Thyroid gland (tissue), 4 donors: ENCODE measurements at regions not wholly inside any gene's neighbourhood (a gene's known extent, or its start where the extent isn't known, plus 50 kb on each side); places are given as distances from the start of the nearest gene placed in this dataset.
"Not testable (repeated sequence)": the region's sequence is repeated elsewhere in the genome, so short reads cannot be mapped to it uniquely, and the experiment has no call there.

Experiments
- DNase-seq, 2 donors: peaks; one replicate each; pipeline ENCODE4 v3.0.0-alpha.2; 2019
- H3K27ac ChIP-seq, 3 donors: fragments of 200-600 bp; sonication (generic); 1 replicate in 2 of 3; 2 replicates in 1 of 3; pipeline ENCODE4 v1.5.1; 2016 to 2019; ENCODE audit warnings: mild to moderate bottlenecking in 1 of 3, moderate library complexity in 1 of 3
- H3K27me3 ChIP-seq: fragments of 200-600 bp; sonication (generic); one replicate; pipeline ENCODE4 v1.5.1; 2019
- H3K36me3 ChIP-seq, 2 donors: fragments of 200-600 bp; sonication (generic); one replicate each; pipeline ENCODE4 v1.5.1; 2016 to 2019
- H3K4me1 ChIP-seq, 2 donors: fragments of 200-600 bp; sonication (generic); one replicate each; pipeline ENCODE4 v1.5.1; 2017 to 2019
- H3K4me3 ChIP-seq, 3 donors: fragments of 200-600 bp; sonication (generic); replicated peaks in 1 of 3; 1 replicate in 2 of 3; 2 replicates in 1 of 3; pipeline ENCODE4 v1.5.1; 2016; ENCODE audit warnings: mild to moderate bottlenecking in 1 of 3
- H3K9me3 ChIP-seq: fragments of 200-600 bp; sonication (generic); one replicate; pipeline ENCODE4 v1.5.1; 2017
- WGBS, 2 donors: methylation state at CpG; one replicate each; pipeline ENCODE4 v1.1.5; 2017; 5-methylcytosine and 5-hydroxymethylcytosine counted together
- intact Hi-C: fragments of 100-400 bp; cut with DNase I; formaldehyde crosslinking; loops from one replicate; pipeline ENCODE4 v1.15.1; 2023

- intact Hi-C loops, H3K27ac ChIP-seq, H3K27me3 ChIP-seq, H3K36me3 ChIP-seq, H3K4me1 ChIP-seq, H3K4me3 ChIP-seq, H3K9me3 ChIP-seq, DNase-seq: not testable (repeated sequence)
- 89 to 92% methylated on average over 20 to 21 of the region's 25 CpGs for WGBS, 2 donors
These were observed 905.9 kb downstream of the SPATA31A6 start for GRCh38 chr9:43089337-43089736.

- H3K4me1 ChIP-seq, H3K9me3 ChIP-seq, H3K36me3 ChIP-seq, H3K4me3 ChIP-seq, DNase-seq, intact Hi-C loops, H3K27me3 ChIP-seq, H3K27ac ChIP-seq: not testable (repeated sequence)
- 86 to 90% methylated on average over 2 to 9 of the region's 9 CpGs for WGBS, 2 donors
These were observed 926.9 kb downstream of the SPATA31A6 start for GRCh38 chr9:43110376-43110775.

GRCh38 chr9:43112846-43113245 lies 929.4 kb downstream of the SPATA31A6 start:
- H3K4me1 ChIP-seq, DNase-seq, H3K36me3 ChIP-seq, H3K9me3 ChIP-seq, intact Hi-C loops, H3K27me3 ChIP-seq, H3K27ac ChIP-seq, H3K4me3 ChIP-seq: not testable (repeated sequence)
- 74 to 88% methylated on average over 6 to 7 of the region's 7 CpGs for WGBS, 2 donors

GRCh38 chr9:43115813-43116229 lies 932.4 kb downstream of the SPATA31A6 start:
- H3K36me3 ChIP-seq, DNase-seq, H3K9me3 ChIP-seq, H3K27ac ChIP-seq, H3K4me3 ChIP-seq, H3K4me1 ChIP-seq, H3K27me3 ChIP-seq, intact Hi-C loops: not testable (repeated sequence)
- 74 to 85% methylated on average over 6 of the region's 6 CpGs for WGBS, 2 donors

- H3K4me3 ChIP-seq, intact Hi-C loops: not testable (repeated sequence)
- WGBS, 2 donors, result 85 to 86% methylated on average over 11 of the region's 11 CpGs
These were observed 934.8 kb downstream of the SPATA31A6 start for GRCh38 chr9:43118088-43118865.

GRCh38 chr9:43119565-43119964 lies 936.1 kb downstream of the SPATA31A6 start:
- WGBS, 2 donors, result 80 to 86% methylated on average over 6 of the region's 7 CpGs
- H3K27ac ChIP-seq, H3K4me1 ChIP-seq, H3K27me3 ChIP-seq, H3K9me3 ChIP-seq, H3K4me3 ChIP-seq, intact Hi-C loops, DNase-seq, H3K36me3 ChIP-seq: not testable (repeated sequence)

More at GRCh38 chr9:43118088-43118865, 934.8 kb downstream of the SPATA31A6 start:
- DNase-seq, H3K36me3 ChIP-seq, H3K4me1 ChIP-seq, H3K27ac ChIP-seq, H3K27me3 ChIP-seq, H3K9me3 ChIP-seq: not testable (repeated sequence)

- H3K27me3 ChIP-seq, H3K4me3 ChIP-seq, intact Hi-C loops, H3K4me1 ChIP-seq, H3K9me3 ChIP-seq, DNase-seq, H3K36me3 ChIP-seq, H3K27ac ChIP-seq: not testable (repeated sequence)
- WGBS, 2 donors, result 88% methylated on average over 1 of the region's 3 CpGs; no CpG with 5 or more reads in 1 of the 2 donors
These were observed 936.5 kb downstream of the SPATA31A6 start for GRCh38 chr9:43119978-43120377.

GRCh38 chr9:43125894-43126293 lies 942.4 kb downstream of the SPATA31A6 start:
- H3K36me3 ChIP-seq, intact Hi-C loops, H3K9me3 ChIP-seq, H3K27me3 ChIP-seq, H3K4me1 ChIP-seq, H3K27ac ChIP-seq, H3K4me3 ChIP-seq, DNase-seq: not testable (repeated sequence)
- 55 to 80% methylated on average over 1 of the region's 3 CpGs for WGBS, 2 donors

GRCh38 chr9:43127026-43127775 lies 943.7 kb downstream of the SPATA31A6 start:
- 76 to 77% methylated on average over 5 to 7 of the region's 12 CpGs for WGBS, 2 donors
- not testable (repeated sequence) for H3K27ac ChIP-seq, DNase-seq

More at GRCh38 chr9:43127026-43127775, 943.7 kb downstream of the SPATA31A6 start:
- H3K36me3 ChIP-seq, H3K9me3 ChIP-seq, H3K4me1 ChIP-seq, intact Hi-C loops, H3K27me3 ChIP-seq, H3K4me3 ChIP-seq: not testable (repeated sequence)
